Kidney (tissue), 13 donors: ENCODE measurements at regions not wholly inside any gene's neighbourhood (a gene's known extent, or its start where the extent isn't known, plus 50 kb on each side); places are given as distances from the start of the nearest gene placed in this dataset.
A peak's percentile ranks its signal among the peaks of the same experiment; 100 is the strongest.

ENCODE experiments used
- DNase-seq, 5 donors: peaks; one replicate each; pipeline ENCODE4 v3.0.0-alpha.2; 2013 to 2020
- FAIRE-seq: peaks from 2 replicates; lab custom pipeline; 2012; peaks lifted over from hg19 to GRCh38; lab: Jason Lieb, UNC
- H3K27ac ChIP-seq, 2 donors: one replicate each; pipeline ENCODE4 v1.7.0; 2013; ENCODE audit warnings: low read depth in 2 of 2, low read length in 2 of 2, inconsistent platforms in 1 of 2
- H3K27me3 ChIP-seq: one replicate; pipeline ENCODE4 v1.7.1; 2013; ENCODE audit warnings: low read length, inconsistent platforms; ENCODE audit not compliant: control insufficient read depth, insufficient read depth
- H3K36me3 ChIP-seq, 3 donors: one replicate each; pipeline versions ENCODE4 v1.7.0 to v1.7.1; 2013; ENCODE audit warnings: low read length in 3 of 3, control low read depth in 1 of 3, inconsistent platforms in 1 of 3; ENCODE audit not compliant: insufficient read depth in 3 of 3, control insufficient read depth in 2 of 3
- H3K4me1 ChIP-seq, 3 donors: one replicate each; pipeline versions ENCODE4 v1.7.0 to v1.7.1; 2013; ENCODE audit warnings: low read length in 3 of 3, inconsistent platforms in 1 of 3, low read depth in 1 of 3; ENCODE audit not compliant: control insufficient read depth in 2 of 3, insufficient read depth in 2 of 3
- H3K4me3 ChIP-seq, 3 donors: one replicate each; pipeline versions ENCODE4 v1.7.0 to v1.8.1; 2013; ENCODE audit warnings: low read length in 3 of 3, control low read depth in 1 of 3, inconsistent platforms in 1 of 3
- H3K9ac ChIP-seq, 3 donors: one replicate each; pipeline versions ENCODE4 v1.7.0 to v1.7.1; 2013; ENCODE audit warnings: low read length in 3 of 3, control low read depth in 1 of 3, inconsistent platforms in 1 of 3
- H3K9me3 ChIP-seq, 3 donors: one replicate each; pipeline versions ENCODE4 v1.7.0 to v1.7.1; 2013; ENCODE audit warnings: low read length in 3 of 3, control low read depth in 1 of 3, inconsistent platforms in 1 of 3; ENCODE audit not compliant: control insufficient read depth in 2 of 3, insufficient read depth in 1 of 3
- CTCF ChIP-seq: IDR thresholded peaks from 3 replicates; pipeline ENCODE4 v1.5.1; 2012; ENCODE audit warnings: mild to moderate bottlenecking, moderate library complexity, borderline replicate concordance; ENCODE audit not compliant: insufficient read depth; ENCODE audit errors: extremely low read depth
- intact Hi-C: fragments of 100-400 bp; cut with DNase I; formaldehyde crosslinking; loops from one replicate; pipeline ENCODE4 v1.11.1; 2022
- donor health status: control.
- donor health status: control.
- donor health status: control.
- donor health status: control.
- donor health status: control.
- donor health status: DM: yes; HTN: yes; CAD: no.
- donor health status: Normal renal cell carcinoma (clear cell type).

GRCh38 chr6:113594726-113595125 lies 262.4 kb upstream of the MARCKS start:
- no peak overlapping the region for H3K27ac ChIP-seq
- no peak for TF ChIP-seq CTCF
- no peak overlapping the region for H3K4me3 ChIP-seq
- no peaks in the 10 kb centered on the region for H3K27me3 ChIP-seq
- no peak overlapping the region for H3K9ac ChIP-seq
- peaks cover 0 to 5% (median 4%) of the 10 kb centered on the region in 3 donors for H3K4me1 ChIP-seq
- FAIRE-seq (no peak), DNase-seq (no peak)
- H3K9me3 ChIP-seq, result no peaks in the 10 kb centered on the region
- H3K36me3 ChIP-seq, result no peaks in the 10 kb centered on the region
- intact Hi-C loops, result no loop called here

DNA sequence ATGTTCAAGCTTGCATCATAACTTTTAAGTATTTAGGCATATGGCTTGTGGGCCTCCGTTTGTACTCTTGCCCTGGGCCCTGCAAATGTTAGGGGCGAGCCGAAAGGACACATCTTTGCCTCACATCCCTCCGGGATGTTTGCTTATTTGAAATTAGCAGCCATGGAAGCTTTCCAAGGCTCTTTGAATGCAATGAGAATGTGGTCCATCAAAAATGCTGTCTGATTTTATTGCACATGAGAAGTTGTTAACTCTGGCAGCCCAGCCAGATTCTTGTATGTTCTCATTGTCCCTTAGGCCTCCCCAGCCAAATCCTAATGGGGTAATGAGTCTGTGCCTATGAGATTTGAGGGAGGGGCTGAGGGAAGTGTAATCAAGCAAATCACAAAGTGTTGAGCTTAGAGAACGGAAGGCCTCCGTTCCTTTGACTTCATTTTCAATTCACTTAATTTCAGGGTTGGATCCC lies 261.2 kb upstream of the MARCKS start:
- H3K4me1 ChIP-seq, result peaks cover 0 to 5% (median 4%) of the 10 kb centered on the region in 3 donors
- H3K27me3 ChIP-seq, result no peaks in the 10 kb centered on the region
- no peak overlapping the region for H3K27ac ChIP-seq
- no peaks in the 10 kb centered on the region for H3K36me3 ChIP-seq
- FAIRE-seq (no peak), DNase-seq (peak; percentile 46 to 96 (median 67))
- TF ChIP-seq CTCF, result no peak
- H3K9ac ChIP-seq, result no peak overlapping the region
- intact Hi-C loops, result no loop called here
- H3K9me3 ChIP-seq, result no peaks in the 10 kb centered on the region
- no peak overlapping the region for H3K4me3 ChIP-seq

GRCh38 chr6:113596387-113597230 lies 260.5 kb upstream of the MARCKS start:
- peak; percentile 44 to 80 (median 71) for DNase-seq

More at GRCh38 chr6:113596387-113597230, 260.5 kb upstream of the MARCKS start:
- H3K36me3 ChIP-seq, result no peaks in the 10 kb centered on the region
- no peaks in the 10 kb centered on the region for H3K9me3 ChIP-seq
- H3K9ac ChIP-seq, result no peak overlapping the region
- H3K27me3 ChIP-seq, result no peaks in the 10 kb centered on the region
- H3K27ac ChIP-seq, result no peak overlapping the region
- FAIRE-seq, result no peak
- TF ChIP-seq CTCF, result no peak
- H3K4me3 ChIP-seq, result no peak overlapping the region
- intact Hi-C loops, result no loop called here
- peaks cover 0 to 5% (median 4%) of the 10 kb centered on the region in 3 donors for H3K4me1 ChIP-seq
